GM10248 (cell line): ENCODE measurements at regions not wholly inside any gene's neighbourhood (a gene's known extent, or its start where the extent isn't known, plus 50 kb on each side); places are given as distances from the start of the nearest gene placed in this dataset.

ENCODE experiments used
- CTCF ChIA-PET: fragments of 300-600 bp; sonication (Branson Sonifier 250); formaldehyde crosslinking; extraction: SDS; loops from one replicate; lab custom pipeline; 2021; ENCODE audit warnings: antibody characterized with exemption; lab: Yijun Ruan, JAX
- POLR2A ChIA-PET: fragments of 350-650 bp; sonication (Branson Sonifier 250); formaldehyde crosslinking; extraction: SDS; loops from one replicate; lab custom pipeline; 2020; ENCODE audit warnings: antibody characterized with exemption; lab: Yijun Ruan, JAX
- DNase-seq: peaks from one replicate; pipeline ENCODE4 v3.0.0; 2012; ENCODE audit errors: extremely low spot score
- TF ChIP-seq, protein P1 (sequence below): IDR thresholded peaks from 2 replicates; pipeline ENCODE4 v1.5.1; 2012; ENCODE audit warnings: mild to moderate bottlenecking, low read depth; ENCODE audit errors: extremely low read depth, missing control alignments, control extremely low read depth

DNA sequence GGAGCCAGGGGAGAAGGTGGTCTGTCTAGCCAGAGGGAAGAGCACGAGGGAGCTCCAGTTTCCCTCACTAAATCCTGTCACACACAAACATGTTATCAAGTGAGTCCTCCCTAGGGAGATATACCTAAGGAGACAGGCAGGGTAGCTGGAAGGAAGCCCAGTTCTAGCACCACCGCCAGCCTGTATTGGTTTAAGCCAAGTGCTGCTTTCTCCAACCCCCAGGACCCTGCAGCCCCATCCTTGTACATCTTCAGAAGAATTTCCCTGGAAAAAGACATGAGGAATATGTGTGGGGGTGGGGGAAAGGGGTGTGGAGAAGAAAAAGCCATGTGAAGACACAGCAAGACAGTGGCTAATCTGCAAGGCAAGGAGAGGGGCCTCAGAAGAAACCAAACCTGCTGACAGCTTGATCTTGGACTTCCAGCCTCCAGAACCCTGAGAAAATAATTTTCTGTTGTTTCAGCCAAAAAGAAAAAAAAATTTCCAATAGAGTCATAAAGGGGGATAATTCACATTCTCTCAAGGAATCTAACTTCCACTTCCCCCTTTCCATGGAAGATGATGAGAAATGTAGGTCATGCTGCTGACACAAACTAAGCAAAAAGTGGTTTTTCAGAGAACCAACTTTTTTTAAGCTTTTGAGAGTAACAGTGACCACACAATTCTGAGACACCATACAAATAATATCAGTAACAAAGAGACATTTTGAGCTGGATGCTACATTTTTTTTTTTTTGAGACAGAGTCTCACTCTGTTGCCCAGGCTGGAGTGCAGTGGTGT lies 103.2 kb upstream of the PRDM1 start:
- DNase-seq = no peak
- ChIA-PET POLR2A (no interaction called here), CTCF (interaction anchor here (1.0 to 1.6 kb wide), 8 partner anchors 9 to 101 kb away, joined by 3 to 5 read pairs (median 4); no protein-coding TSS in a partner anchor)
- TF ChIP-seq, protein P1, sequence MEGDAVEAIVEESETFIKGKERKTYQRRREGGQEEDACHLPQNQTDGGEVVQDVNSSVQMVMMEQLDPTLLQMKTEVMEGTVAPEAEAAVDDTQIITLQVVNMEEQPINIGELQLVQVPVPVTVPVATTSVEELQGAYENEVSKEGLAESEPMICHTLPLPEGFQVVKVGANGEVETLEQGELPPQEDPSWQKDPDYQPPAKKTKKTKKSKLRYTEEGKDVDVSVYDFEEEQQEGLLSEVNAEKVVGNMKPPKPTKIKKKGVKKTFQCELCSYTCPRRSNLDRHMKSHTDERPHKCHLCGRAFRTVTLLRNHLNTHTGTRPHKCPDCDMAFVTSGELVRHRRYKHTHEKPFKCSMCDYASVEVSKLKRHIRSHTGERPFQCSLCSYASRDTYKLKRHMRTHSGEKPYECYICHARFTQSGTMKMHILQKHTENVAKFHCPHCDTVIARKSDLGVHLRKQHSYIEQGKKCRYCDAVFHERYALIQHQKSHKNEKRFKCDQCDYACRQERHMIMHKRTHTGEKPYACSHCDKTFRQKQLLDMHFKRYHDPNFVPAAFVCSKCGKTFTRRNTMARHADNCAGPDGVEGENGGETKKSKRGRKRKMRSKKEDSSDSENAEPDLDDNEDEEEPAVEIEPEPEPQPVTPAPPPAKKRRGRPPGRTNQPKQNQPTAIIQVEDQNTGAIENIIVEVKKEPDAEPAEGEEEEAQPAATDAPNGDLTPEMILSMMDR = no peak

GRCh38 chr6:105981888-105982358 lies 104.2 kb upstream of the PRDM1 start:
- DNase-seq = no peak
- ChIA-PET POLR2A (no interaction called here), CTCF (interaction anchor here (0.9 to 1.3 kb wide), 4 partner anchors 10 to 82 kb away, joined by 3 to 5 read pairs (median 4); no protein-coding TSS in a partner anchor)
- TF ChIP-seq, protein P1 = no peak

DNA sequence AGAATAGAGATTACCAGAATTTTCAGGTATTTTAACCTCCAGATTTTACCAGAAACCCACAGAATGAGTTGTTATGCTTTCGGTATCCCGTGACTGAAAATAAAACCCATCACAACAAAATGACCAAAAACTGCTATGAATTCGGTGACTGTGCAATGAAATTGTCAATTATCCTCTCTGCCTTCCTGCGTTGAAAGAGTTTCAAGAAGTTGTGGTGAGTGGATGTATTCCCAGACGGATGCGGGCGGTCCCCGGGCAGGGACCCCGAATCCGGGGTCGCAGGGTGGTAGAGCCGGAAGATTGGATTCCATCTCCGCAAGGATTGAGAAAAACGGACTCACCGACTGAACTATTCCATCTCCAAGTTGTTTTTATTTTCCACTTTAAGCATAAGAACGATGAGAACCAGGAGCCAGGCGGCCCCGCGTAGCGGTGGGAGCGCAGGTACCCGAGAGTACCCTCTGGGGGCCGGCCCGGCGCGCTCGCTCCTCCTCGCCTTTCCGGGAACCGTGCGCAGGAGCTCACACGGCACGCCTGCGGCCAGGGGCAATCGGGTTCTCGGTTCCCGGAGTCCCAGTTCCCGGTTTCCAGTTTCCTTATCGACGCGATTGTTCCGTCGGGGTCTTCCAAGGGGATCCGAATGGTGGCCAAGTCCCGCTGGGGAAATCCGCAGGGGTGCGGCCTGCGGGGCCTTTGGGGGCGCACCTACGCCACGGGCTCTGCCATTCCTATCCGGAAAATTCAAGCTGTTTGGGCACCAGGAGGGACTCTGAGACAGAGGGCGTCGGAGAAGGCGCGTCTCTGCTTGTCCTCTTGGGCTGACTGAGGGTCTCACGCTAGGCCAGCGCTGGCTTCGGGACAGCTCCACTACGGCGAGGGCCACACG lies 104.9 kb upstream of the PRDM1 start:
- TF ChIP-seq, protein P1 = no peak
- ChIA-PET POLR2A (no interaction called here), CTCF (interaction anchor here (0.9 to 1.2 kb wide), 2 partner anchors 10 to 45 kb away, joined by 3 to 5 read pairs; no protein-coding TSS in a partner anchor)
- peak; percentile 25 for DNase-seq

GRCh38 chr6:105978974-105979373 lies 107.2 kb upstream of the PRDM1 start:
- DNase-seq = no peak
- POLR2A ChIA-PET = no interaction called here
- TF ChIP-seq, protein P1 = no peak
- CTCF ChIA-PET = interaction anchor here (1.1 kb wide), 1 partner anchor 11 kb away, joined by 5 read pairs; no protein-coding TSS in a partner anchor

DNA sequence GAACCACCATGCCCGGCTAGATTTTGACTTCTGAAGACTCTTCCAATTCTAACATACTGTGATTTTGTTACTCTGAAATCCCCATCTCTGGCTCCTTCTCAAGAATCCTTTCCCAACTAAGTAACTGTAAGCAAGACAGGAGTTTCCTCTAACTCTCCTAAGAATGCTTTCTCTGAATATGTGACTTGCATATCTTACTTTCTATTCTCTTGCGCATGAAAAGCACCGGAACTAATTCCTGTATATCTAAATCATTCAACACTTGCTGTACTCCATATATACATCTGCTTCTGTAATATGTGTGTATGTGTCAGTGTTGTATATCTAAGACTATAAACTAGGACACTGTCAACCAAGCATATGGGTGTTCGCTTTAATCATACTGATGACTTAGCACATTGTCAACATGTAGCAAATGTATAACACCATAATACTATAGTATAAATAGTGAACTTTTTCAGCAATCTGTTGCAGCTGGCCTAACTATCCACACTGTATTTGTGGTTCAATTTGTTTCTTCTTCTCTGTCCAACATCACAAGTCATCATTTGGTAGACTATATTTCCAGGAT lies 108.1 kb upstream of the PRDM1 start:
- TF ChIP-seq, protein P1 = no peak
- ChIA-PET POLR2A (no interaction called here), CTCF (no interaction called here)

GRCh38 chr6:105974986-105975385 lies 111.2 kb upstream of the PRDM1 start:
- ChIA-PET POLR2A (no interaction called here), CTCF (no interaction called here)
- DNase-seq = no peak
- TF ChIP-seq, protein P1 = no peak

More for the DNA sequence above, 108.1 kb upstream of the PRDM1 start:
- no peak for DNase-seq
